GM19238 (cell line): ENCODE measurements at regions not wholly inside any gene's neighbourhood (a gene's known extent, or its start where the extent isn't known, plus 50 kb on each side); places are given as distances from the start of the nearest gene placed in this dataset.

Experiments
- DNase-seq: peaks from one replicate; pipeline ENCODE4 v3.0.0; 2011; ENCODE audit warnings: low spot score; ENCODE audit not compliant: insufficient read length

GRCh38 chr2:217279556-217279955 is 419.7 kb upstream of the TNP1 start:
- DNase-seq: no peak

GRCh38 chr2:217279140-217279539 is 419.3 kb upstream of the TNP1 start:
- DNase-seq: no peak

- no peak for DNase-seq
Observed at GRCh38 chr2:217277646-217278398, 418.0 kb upstream of the TNP1 start.

- DNase-seq: no peak
Observed at GRCh38 chr2:217276433-217276832, 416.6 kb upstream of the TNP1 start.

GRCh38 chr2:217275091-217275490 is 415.2 kb upstream of the TNP1 start:
- no peak for DNase-seq

GRCh38 chr2:217274578-217274977 is 414.7 kb upstream of the TNP1 start:
- no peak for DNase-seq

- DNase-seq: no peak
Observed at GRCh38 chr2:217273851-217274250, 414.0 kb upstream of the TNP1 start.

- no peak for DNase-seq
Observed at GRCh38 chr2:217273162-217273561, 413.3 kb upstream of the TNP1 start.

GRCh38 chr2:217271813-217272212 is 411.9 kb upstream of the TNP1 start:
- no peak for DNase-seq

GRCh38 chr2:217270485-217271121 is 410.7 kb upstream of the TNP1 start:
- no peak for DNase-seq

- no peak for DNase-seq
Observed at GRCh38 chr2:217269701-217270484, 410.0 kb upstream of the TNP1 start.

GRCh38 chr2:217268978-217269377 is 409.1 kb upstream of the TNP1 start:
- no peak for DNase-seq

- no peak for DNase-seq
Observed at GRCh38 chr2:217267758-217268157, 407.9 kb upstream of the TNP1 start.

- DNase-seq: no peak
Observed at GRCh38 chr2:217263756-217264155, 403.9 kb upstream of the TNP1 start.

GRCh38 chr2:217262911-217263310 is 403.0 kb upstream of the TNP1 start:
- DNase-seq: no peak

GRCh38 chr2:217261452-217261851 is 401.6 kb upstream of the TNP1 start:
- DNase-seq: no peak

- no peak for DNase-seq
Observed at GRCh38 chr2:217260441-217261115, 400.7 kb upstream of the TNP1 start.

GRCh38 chr2:217258170-217258569 is 398.3 kb upstream of the TNP1 start:
- DNase-seq: no peak

GRCh38 chr2:217256251-217256650 is 396.4 kb upstream of the TNP1 start:
- DNase-seq: no peak

GRCh38 chr2:217254111-217254510 is 394.2 kb upstream of the TNP1 start:
- no peak for DNase-seq

- DNase-seq: no peak
Observed at GRCh38 chr2:217252181-217252580, 392.3 kb upstream of the TNP1 start.

- DNase-seq: no peak
Observed at GRCh38 chr2:217250013-217250524, 390.2 kb upstream of the TNP1 start.
